PC-9 (cell line): ENCODE measurements at regions not wholly inside any gene's neighbourhood (a gene's known extent, or its start where the extent isn't known, plus 50 kb on each side); places are given as distances from the start of the nearest gene placed in this dataset.

Experiments used
- BruUV-seq: library from RNA; stranded (reverse); fragments of 400-500 nt; replicated peaks from 2 replicates; lab custom pipeline; 2021; lab: Mats Ljungman, UMichigan
- CTCF ChIA-PET: fragments of 300-600 bp; sonication (Branson Sonifier 250); formaldehyde crosslinking; loops from one replicate; lab custom pipeline; 2022; ENCODE audit warnings: antibody characterized with exemption; lab: Charles Lee
- POLR2A ChIA-PET: fragments of 300-600 bp; sonication (Branson Sonifier 250); formaldehyde crosslinking; loops from one replicate; lab custom pipeline; 2022; ENCODE audit warnings: antibody characterized with exemption; ENCODE audit not compliant: unreplicated experiment; lab: Charles Lee
- DNase-seq, 2 experiments: peaks; one replicate each; pipeline versions ENCODE4 v3.0.0 to v3.0.0-alpha.2; 2015 to 2022; ENCODE audit warnings: mixed read lengths in 1 of 2
- H2AFZ ChIP-seq: fragments of 200-600 bp; sonication (generic); 2 replicates; pipeline ENCODE4 v1.8.1; 2017; ENCODE audit warnings: antibody characterized with exemption
- H3F3A ChIP-seq: fragments of 200-600 bp; sonication (generic); 2 replicates; pipeline ENCODE4 v1.8.1; 2017; ENCODE audit warnings: antibody characterized with exemption, mild to moderate bottlenecking, low read depth; ENCODE audit not compliant: insufficient read depth
- H3K27ac ChIP-seq: fragments of 200-600 bp; sonication (generic); 2 replicates; pipeline ENCODE4 v1.6.1; 2016; ENCODE audit warnings: mixed run types
- H3K27me3 ChIP-seq: fragments of 200-600 bp; sonication (generic); 2 replicates; pipeline ENCODE4 v1.6.1; 2016; ENCODE audit warnings: low read depth, mixed run types; ENCODE audit not compliant: insufficient read depth
- H3K36me3 ChIP-seq: fragments of 200-600 bp; sonication (generic); 2 replicates; pipeline ENCODE4 v1.6.1; 2016; ENCODE audit warnings: low read depth, mixed run types
- H3K4me1 ChIP-seq: fragments of 200-600 bp; sonication (generic); replicated peaks from 2 replicates; pipeline ENCODE4 v1.6.1; 2016; ENCODE audit warnings: mixed run types; ENCODE audit not compliant: insufficient read depth
- H3K4me2 ChIP-seq: fragments of 200-600 bp; sonication (generic); 2 replicates; pipeline ENCODE4 v1.6.1; 2017; ENCODE audit warnings: mixed run types
- H3K4me3 ChIP-seq: fragments of 200-600 bp; sonication (generic); 2 replicates; pipeline ENCODE4 v1.6.1; 2016; ENCODE audit warnings: mixed run types
- H3K79me2 ChIP-seq: fragments of 200-600 bp; sonication (generic); 2 replicates; pipeline ENCODE4 v1.6.1; 2017; ENCODE audit warnings: low read depth, mixed run types
- H3K9me2 ChIP-seq: fragments of 200-600 bp; sonication (generic); 2 replicates; pipeline ENCODE4 v1.8.1; 2017; ENCODE audit warnings: mild to moderate bottlenecking; ENCODE audit not compliant: insufficient read depth
- H3K9me3 ChIP-seq: fragments of 200-600 bp; sonication (generic); 2 replicates; pipeline ENCODE4 v1.8.1; 2016; ENCODE audit warnings: low read depth; ENCODE audit not compliant: insufficient read depth
- H4K20me1 ChIP-seq: fragments of 200-600 bp; sonication (generic); 2 replicates; pipeline ENCODE4 v1.8.1; 2017; ENCODE audit not compliant: insufficient read depth
- CTCF ChIP-seq: fragments of 200-600 bp; sonication (generic); conservative IDR thresholded peaks from 2 replicates; pipeline ENCODE4 v1.6.1; 2017; ENCODE audit warnings: mixed run types, antibody characterized with exemption, mild to moderate bottlenecking, moderate library complexity
- EZH2 ChIP-seq: fragments of 200-600 bp; sonication (generic); IDR thresholded peaks from 2 replicates; pipeline ENCODE4 v1.8.0; 2017; ENCODE audit warnings: antibody characterized with exemption, low read depth
- intact Hi-C: fragments of 100-400 bp; cut with micrococcal nuclease; formaldehyde crosslinking; loops from one replicate; pipeline ENCODE4 v1.10.0; 2022; ENCODE audit not compliant: unreplicated experiment

- BruUV-seq, result no TSS peak
- H3K36me3 ChIP-seq, result no peaks in the 10 kb centered on the region
- H3K79me2 ChIP-seq, result no peaks in the 10 kb centered on the region
- no peaks in the 10 kb centered on the region for H3K27me3 ChIP-seq
- TF ChIP-seq EZH2 (no peak), CTCF (no peak)
- CTCF ChIA-PET, result no interaction called here
- no peaks in the 10 kb centered on the region for H3K9me3 ChIP-seq
- H2AFZ ChIP-seq, result no peak overlapping the region
- no peak overlapping the region for H3K4me3 ChIP-seq
- POLR2A ChIA-PET, result no interaction called here
- H3K27ac ChIP-seq, result no peak overlapping the region
- no peak overlapping the region for H3K4me2 ChIP-seq
- no peaks in the 10 kb centered on the region for H3F3A ChIP-seq
- H4K20me1 ChIP-seq, result no peaks in the 10 kb centered on the region
- no peak for DNase-seq
- intact Hi-C loops, result no loop called here
- no peaks in the 10 kb centered on the region for H3K9me2 ChIP-seq
- no peaks in the 10 kb centered on the region for H3K4me1 ChIP-seq
These were observed 380.7 kb upstream of the SYT1 start for GRCh38 chr12:78483767-78484315.

GRCh38 chr12:78489990-78490389 lies 374.6 kb upstream of the SYT1 start:
- no peak for TF ChIP-seq CTCF
- no peak for TF ChIP-seq EZH2
- Histone ChIP-seq H3K79me2 (no peaks in the 10 kb centered on the region), H3K9me3 (no peaks in the 10 kb centered on the region), H3K36me3 (no peaks in the 10 kb centered on the region), H3F3A (no peaks in the 10 kb centered on the region), H4K20me1 (no peaks in the 10 kb centered on the region), H2AFZ (no peak overlapping the region), H3K27ac (no peak overlapping the region), H3K4me1 (no peaks in the 10 kb centered on the region), H3K27me3 (no peaks in the 10 kb centered on the region), H3K4me2 (no peak overlapping the region), H3K9me2 (no peaks in the 10 kb centered on the region), H3K4me3 (no peak overlapping the region)
- no TSS peak for BruUV-seq
- CTCF ChIA-PET, result no interaction called here
- intact Hi-C loops, result no loop called here
- no peak for DNase-seq
- POLR2A ChIA-PET, result no interaction called here

- Histone ChIP-seq H3K4me3 (no peak overlapping the region), H3K27ac (no peak overlapping the region), H3K27me3 (no peaks in the 10 kb centered on the region), H4K20me1 (no peaks in the 10 kb centered on the region), H3K9me2 (no peaks in the 10 kb centered on the region), H2AFZ (no peak overlapping the region), H3K4me2 (no peak overlapping the region), H3K79me2 (no peaks in the 10 kb centered on the region), H3F3A (no peaks in the 10 kb centered on the region), H3K9me3 (no peaks in the 10 kb centered on the region), H3K36me3 (no peaks in the 10 kb centered on the region), H3K4me1 (no peaks in the 10 kb centered on the region)
- ChIA-PET POLR2A (no interaction called here), CTCF (no interaction called here)
- intact Hi-C loops, result no loop called here
- TF ChIP-seq CTCF, result no peak
- no peak for TF ChIP-seq EZH2
- no peak for DNase-seq
- no TSS peak for BruUV-seq
These were observed 373.7 kb upstream of the SYT1 start for GRCh38 chr12:78490861-78491260.
